Left forelimb (tissue), 1 donor: ENCODE measurements at regions not wholly inside any gene's neighbourhood (a gene's known extent, or its start where the extent isn't known, plus 50 kb on each side); places are given as distances from the start of the nearest gene placed in this dataset.
"Not testable (repeated sequence)": the region's sequence is repeated elsewhere in the genome, so short reads cannot be mapped to it uniquely, and the experiment has no call there.

ENCODE experiments used
- DNase-seq: peaks from one replicate; pipeline ENCODE4 v3.0.0-alpha.2; 2018; ENCODE audit warnings: low spot score

GRCh38 chr2:194674043-194674442, 983.0 kb upstream of the SLC39A10 start:
- no peak for DNase-seq

GRCh38 chr2:194672994-194673393, 984.0 kb upstream of the SLC39A10 start:
- no peak for DNase-seq

- no peak for DNase-seq
Measured at GRCh38 chr2:194661431-194661830, 995.6 kb upstream of the SLC39A10 start.

- DNase-seq, result not testable (repeated sequence)
Measured at GRCh38 chr2:194639057-194639456, 1018.0 kb upstream of the SLC39A10 start.

GRCh38 chr2:194621945-194622344, 1035.1 kb upstream of the SLC39A10 start:
- DNase-seq, result no peak

- no peak for DNase-seq
Measured at GRCh38 chr2:194619366-194619765, 1037.7 kb upstream of the SLC39A10 start.

GRCh38 chr2:194618432-194618831, 1038.6 kb upstream of the SLC39A10 start:
- no peak for DNase-seq

GRCh38 chr2:194616334-194616733, 1040.7 kb upstream of the SLC39A10 start:
- no peak for DNase-seq

- DNase-seq, result no peak
Measured at GRCh38 chr2:194610297-194610696, 1046.7 kb upstream of the SLC39A10 start.

GRCh38 chr2:194603429-194603828, 1053.6 kb upstream of the SLC39A10 start:
- DNase-seq, result no peak

GRCh38 chr2:194602750-194603149, 1054.3 kb upstream of the SLC39A10 start:
- no peak for DNase-seq

- no peak for DNase-seq
Measured at GRCh38 chr2:194591192-194591591, 1065.8 kb upstream of the SLC39A10 start.

- DNase-seq, result no peak
Measured at GRCh38 chr2:194587739-194588270, 1069.2 kb upstream of the SLC39A10 start.

GRCh38 chr2:194567661-194568017, 1089.4 kb upstream of the SLC39A10 start:
- no peak for DNase-seq

GRCh38 chr2:194566907-194567660, 1089.9 kb upstream of the SLC39A10 start:
- no peak for DNase-seq

- no peak for DNase-seq
Measured at GRCh38 chr2:194564422-194564821, 1092.6 kb upstream of the SLC39A10 start.

GRCh38 chr2:194562329-194562728, 1094.7 kb upstream of the SLC39A10 start:
- DNase-seq, result no peak

- no peak for DNase-seq
Measured at GRCh38 chr2:194559964-194560363, 1097.1 kb upstream of the SLC39A10 start.

GRCh38 chr2:194559523-194559922, 1097.5 kb upstream of the SLC39A10 start:
- DNase-seq, result no peak

GRCh38 chr2:194557993-194558392, 1099.0 kb upstream of the SLC39A10 start:
- DNase-seq, result no peak

GRCh38 chr2:194556629-194557028, 1100.4 kb upstream of the SLC39A10 start:
- no peak for DNase-seq

GRCh38 chr2:194553980-194554379, 1103.0 kb upstream of the SLC39A10 start:
- DNase-seq, result no peak

- DNase-seq, result no peak
Measured at GRCh38 chr2:194550702-194551101, 1106.3 kb upstream of the SLC39A10 start.

- DNase-seq, result no peak
Measured at GRCh38 chr2:194549387-194549786, 1107.6 kb upstream of the SLC39A10 start.
